ENCODE measurements at regions not wholly inside any gene's neighbourhood (a gene's known extent, or its start where the extent isn't known, plus 50 kb on each side); places are given as distances from the start of the nearest gene placed in this dataset.

DNA sequence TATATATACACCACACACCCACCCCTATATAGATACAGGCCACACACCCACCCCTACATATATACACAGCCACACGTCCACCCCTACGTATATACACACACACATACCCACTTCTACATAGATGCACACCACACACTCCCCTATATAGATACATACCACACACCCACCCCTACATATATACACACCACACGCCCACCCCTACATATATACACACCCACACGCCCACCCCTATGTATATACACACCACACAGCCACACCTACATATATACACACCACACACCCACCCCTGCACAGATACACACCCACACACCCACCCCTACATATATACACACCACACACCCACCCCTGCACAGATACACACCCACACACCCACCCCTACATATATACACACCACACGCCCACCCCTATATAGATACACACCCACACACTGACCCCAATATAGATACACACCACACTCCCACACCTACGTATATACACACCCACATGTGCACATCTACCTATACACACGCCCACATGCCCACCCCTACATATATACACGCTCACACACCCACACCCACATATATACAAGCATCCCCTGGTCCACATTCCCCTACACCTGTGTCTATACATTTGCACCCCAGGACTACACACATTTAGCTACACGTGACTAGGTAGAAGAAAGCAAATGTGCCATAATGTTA lies 52.1 kb upstream of the UBE3C start:
- Histone ChIP-seq H3K27me3 (ENCODE audit: control insufficient read depth, insufficient read depth, low read length) (no peaks in the 10 kb centered on the region), H3K4me3 (ENCODE audit: low read depth, low read length) (no peak overlapping the region), H3K36me3 (ENCODE audit: control insufficient read depth, insufficient read depth, low read length) (no peaks in the 10 kb centered on the region)
- POLR2A ChIA-PET = no interaction called here
- TF ChIP-seq, protein P1, sequence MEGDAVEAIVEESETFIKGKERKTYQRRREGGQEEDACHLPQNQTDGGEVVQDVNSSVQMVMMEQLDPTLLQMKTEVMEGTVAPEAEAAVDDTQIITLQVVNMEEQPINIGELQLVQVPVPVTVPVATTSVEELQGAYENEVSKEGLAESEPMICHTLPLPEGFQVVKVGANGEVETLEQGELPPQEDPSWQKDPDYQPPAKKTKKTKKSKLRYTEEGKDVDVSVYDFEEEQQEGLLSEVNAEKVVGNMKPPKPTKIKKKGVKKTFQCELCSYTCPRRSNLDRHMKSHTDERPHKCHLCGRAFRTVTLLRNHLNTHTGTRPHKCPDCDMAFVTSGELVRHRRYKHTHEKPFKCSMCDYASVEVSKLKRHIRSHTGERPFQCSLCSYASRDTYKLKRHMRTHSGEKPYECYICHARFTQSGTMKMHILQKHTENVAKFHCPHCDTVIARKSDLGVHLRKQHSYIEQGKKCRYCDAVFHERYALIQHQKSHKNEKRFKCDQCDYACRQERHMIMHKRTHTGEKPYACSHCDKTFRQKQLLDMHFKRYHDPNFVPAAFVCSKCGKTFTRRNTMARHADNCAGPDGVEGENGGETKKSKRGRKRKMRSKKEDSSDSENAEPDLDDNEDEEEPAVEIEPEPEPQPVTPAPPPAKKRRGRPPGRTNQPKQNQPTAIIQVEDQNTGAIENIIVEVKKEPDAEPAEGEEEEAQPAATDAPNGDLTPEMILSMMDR (IDR thresholded peaks at IDR 0.05; ENCODE audit: insufficient read depth, low read depth, low read length) = no peak
- CTCF ChIA-PET = no interaction called here
- no peak for DNase-seq (ENCODE audit: low read depth)

DNA sequence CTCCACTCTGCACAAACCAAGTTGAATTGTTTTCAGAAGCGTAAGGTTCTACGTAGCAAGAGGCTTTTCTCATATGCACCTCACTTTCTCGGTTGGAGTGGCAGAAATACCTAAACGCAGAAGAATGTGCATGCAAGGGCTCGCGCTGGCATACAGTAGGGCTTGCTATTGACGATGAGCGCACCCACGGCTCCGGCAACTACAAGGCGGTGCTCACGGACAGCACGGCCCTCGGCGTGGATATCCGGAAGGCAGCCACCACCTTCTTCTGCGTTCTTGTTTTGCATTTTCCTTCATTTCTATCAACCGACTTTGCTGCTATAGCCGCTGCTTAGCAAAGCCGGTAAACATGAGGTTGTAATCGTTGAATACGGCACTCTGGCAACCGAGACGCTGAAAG lies 51.1 kb upstream of the UBE3C start:
- ChIA-PET CTCF (no interaction called here), POLR2A (no interaction called here)
- no peaks in the 10 kb centered on the region for H3K27me3 ChIP-seq (ENCODE audit: control insufficient read depth, insufficient read depth, low read length)
- TF ChIP-seq, protein P1 (IDR thresholded peaks at IDR 0.05; ENCODE audit: insufficient read depth, low read depth, low read length) = no peak
- H3K4me3 ChIP-seq (ENCODE audit: low read depth, low read length) = no peak overlapping the region
- DNase-seq (ENCODE audit: low read depth) = no peak
- H3K36me3 ChIP-seq (ENCODE audit: control insufficient read depth, insufficient read depth, low read length) = no peaks in the 10 kb centered on the region

DNA sequence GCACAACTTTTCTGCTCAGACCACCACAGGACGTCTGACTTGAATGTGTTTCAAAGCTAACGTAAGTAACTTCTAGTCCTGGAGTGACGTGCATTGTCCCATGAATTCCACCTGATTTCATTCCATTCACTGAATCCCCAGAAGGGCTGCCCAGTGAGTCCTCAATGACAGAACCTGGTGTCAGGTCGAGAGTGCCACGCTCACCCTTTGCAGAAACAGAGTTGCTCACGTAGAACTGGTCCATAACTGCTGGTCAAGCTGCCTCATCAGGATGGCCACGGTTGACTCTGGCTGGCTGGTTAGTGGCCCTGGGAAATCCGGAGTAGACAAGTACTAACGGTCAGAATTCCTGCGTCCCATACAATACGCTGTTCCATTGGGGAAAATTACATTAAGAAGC lies 50.6 kb upstream of the UBE3C start:
- ChIA-PET POLR2A (no interaction called here), CTCF (no interaction called here)
- Histone ChIP-seq H3K27me3 (ENCODE audit: control insufficient read depth, insufficient read depth, low read length) (no peaks in the 10 kb centered on the region), H3K36me3 (ENCODE audit: control insufficient read depth, insufficient read depth, low read length) (no peaks in the 10 kb centered on the region), H3K4me3 (ENCODE audit: low read depth, low read length) (no peak overlapping the region)
- no peak for DNase-seq (ENCODE audit: low read depth)
- TF ChIP-seq, protein P1 (IDR thresholded peaks at IDR 0.05; ENCODE audit: insufficient read depth, low read depth, low read length) = no peak

All from BJ (cell line).